ENCODE measurements at regions not wholly inside any gene's neighbourhood (a gene's known extent, or its start where the extent isn't known, plus 50 kb on each side); places are given as distances from the start of the nearest gene placed in this dataset.

GRCh38 chr12:85632390-85632789 lies 203.8 kb downstream of the RASSF9 start:
- no peak for DNase-seq (ENCODE audit: low spot score)

GRCh38 chr12:85633491-85633890 lies 202.7 kb downstream of the RASSF9 start:
- no peak for DNase-seq (ENCODE audit: low spot score)

GRCh38 chr12:85639834-85640233 lies 196.4 kb downstream of the RASSF9 start:
- DNase-seq (ENCODE audit: low spot score): no peak

GRCh38 chr12:85641796-85642195 lies 194.4 kb downstream of the RASSF9 start:
- no peak for DNase-seq (ENCODE audit: low spot score)

GRCh38 chr12:85642288-85642687 lies 193.9 kb downstream of the RASSF9 start:
- DNase-seq (ENCODE audit: low spot score): no peak

- no peak for DNase-seq (ENCODE audit: low spot score)
Observed at GRCh38 chr12:85642808-85643207, 193.4 kb downstream of the RASSF9 start.

- DNase-seq (ENCODE audit: low spot score): no peak
Observed at GRCh38 chr12:85644508-85644907, 191.7 kb downstream of the RASSF9 start.

- no peak for DNase-seq (ENCODE audit: low spot score)
Observed at GRCh38 chr12:85653731-85654455, 182.3 kb downstream of the RASSF9 start.

GRCh38 chr12:85654456-85654840 lies 181.8 kb downstream of the RASSF9 start:
- DNase-seq (ENCODE audit: low spot score): no peak

GRCh38 chr12:85656561-85656960 lies 179.6 kb downstream of the RASSF9 start:
- DNase-seq (ENCODE audit: low spot score): no peak

- no peak for DNase-seq (ENCODE audit: low spot score)
Observed at GRCh38 chr12:85657251-85657650, 179.0 kb downstream of the RASSF9 start.

GRCh38 chr12:85657836-85658630 lies 178.2 kb downstream of the RASSF9 start:
- DNase-seq (ENCODE audit: low spot score): no peak

GRCh38 chr12:85659754-85660530 lies 176.3 kb downstream of the RASSF9 start:
- no peak for DNase-seq (ENCODE audit: low spot score)

- no peak for DNase-seq (ENCODE audit: low spot score)
Observed at GRCh38 chr12:85661461-85662206, 174.6 kb downstream of the RASSF9 start.

- DNase-seq (ENCODE audit: low spot score): no peak
Observed at GRCh38 chr12:85662207-85662602, 174.0 kb downstream of the RASSF9 start.

GRCh38 chr12:85663631-85664030 lies 172.6 kb downstream of the RASSF9 start:
- DNase-seq (ENCODE audit: low spot score): no peak

- no peak for DNase-seq (ENCODE audit: low spot score)
Observed at GRCh38 chr12:85664429-85664828, 171.8 kb downstream of the RASSF9 start.

GRCh38 chr12:85669911-85670310 lies 166.3 kb downstream of the RASSF9 start:
- DNase-seq (ENCODE audit: low spot score): no peak

- DNase-seq (ENCODE audit: low spot score): no peak
Observed at GRCh38 chr12:85672436-85672835, 163.8 kb downstream of the RASSF9 start.

- DNase-seq (ENCODE audit: low spot score): no peak
Observed at GRCh38 chr12:85673921-85674420, 162.2 kb downstream of the RASSF9 start.

Measured in ureter (tissue), 1 donor.